Mesothelial cell of epicardium (in vitro differentiated cells): ENCODE measurements at regions not wholly inside any gene's neighbourhood (a gene's known extent, or its start where the extent isn't known, plus 50 kb on each side); places are given as distances from the start of the nearest gene placed in this dataset.
"Not testable (repeated sequence)": the region's sequence is repeated elsewhere in the genome, so short reads cannot be mapped to it uniquely, and the experiment has no call there.

Experiments used
- DNase-seq, 2 experiments: peaks; one replicate each; pipeline ENCODE4 v3.0.0; 2021; ENCODE audit warnings: low spot score in 2 of 2; ENCODE audit not compliant: unreplicated experiment in 2 of 2
- H3K27ac Mint-ChIP-seq: 2 replicates; pipeline ENCODE4 v1.8.0; 2021; ENCODE audit warnings: mixed read lengths
- H3K27me3 Mint-ChIP-seq: 2 replicates; pipeline ENCODE4 v1.8.0; 2021; ENCODE audit warnings: low read depth, mixed read lengths
- H3K36me3 Mint-ChIP-seq: 2 replicates; pipeline ENCODE4 v1.8.0; 2021; ENCODE audit warnings: mixed read lengths
- H3K4me1 Mint-ChIP-seq: 2 replicates; pipeline ENCODE4 v1.8.0; 2021; ENCODE audit warnings: mixed read lengths
- H3K4me3 Mint-ChIP-seq: 2 replicates; pipeline ENCODE4 v1.8.0; 2021; ENCODE audit warnings: mild to moderate bottlenecking, moderate library complexity, mixed read lengths
- H3K9me3 Mint-ChIP-seq: 2 replicates; pipeline ENCODE4 v1.8.0; 2021; ENCODE audit warnings: mixed read lengths
- CTCF ChIP-seq: fragments of 200-600 bp; sonication (generic); IDR thresholded peaks from one replicate; pipeline ENCODE4 v1.5.0; 2021; ENCODE audit warnings: antibody characterized with exemption; ENCODE audit not compliant: unreplicated experiment

- no peak for DNase-seq
- no peak overlapping the region for H3K27ac Mint-ChIP-seq
- peaks cover 6% of the 10 kb centered on the region for H3K27me3 Mint-ChIP-seq
- H3K4me3 Mint-ChIP-seq, result no peak overlapping the region
- H3K36me3 Mint-ChIP-seq, result no peaks in the 10 kb centered on the region
- no peaks in the 10 kb centered on the region for H3K4me1 Mint-ChIP-seq
- no peak for TF ChIP-seq CTCF
- peaks cover 9% of the 10 kb centered on the region for H3K9me3 Mint-ChIP-seq
These were observed 303.4 kb upstream of the NCKAP5 start for GRCh38 chr2:133871545-133872209.

- no peak for DNase-seq
- TF ChIP-seq CTCF, result no peak
- no peak overlapping the region for H3K27ac Mint-ChIP-seq
- H3K27me3 Mint-ChIP-seq, result peaks cover 61% of the 10 kb centered on the region
- no peak overlapping the region for H3K4me3 Mint-ChIP-seq
- H3K4me1 Mint-ChIP-seq, result no peaks in the 10 kb centered on the region
- H3K36me3 Mint-ChIP-seq, result no peaks in the 10 kb centered on the region
- peaks cover 5% of the 10 kb centered on the region for H3K9me3 Mint-ChIP-seq
These were observed 310.1 kb upstream of the NCKAP5 start for GRCh38 chr2:133878326-133878725.

- no peaks in the 10 kb centered on the region for H3K4me1 Mint-ChIP-seq
These were observed 311.4 kb upstream of the NCKAP5 start for GRCh38 chr2:133879703-133880102.

GRCh38 chr2:133882159-133882558 is 313.9 kb upstream of the NCKAP5 start:
- not testable (repeated sequence) for H3K9me3 Mint-ChIP-seq, DNase-seq, H3K36me3 Mint-ChIP-seq, H3K4me3 Mint-ChIP-seq, H3K27ac Mint-ChIP-seq
- peaks cover 15% of the 10 kb centered on the region for H3K4me1 Mint-ChIP-seq
- peaks cover 76% of the 10 kb centered on the region for H3K27me3 Mint-ChIP-seq

More at GRCh38 chr2:133879703-133880102, 311.4 kb upstream of the NCKAP5 start:
- Mint-ChIP-seq H3K36me3 (no peaks in the 10 kb centered on the region), H3K27me3 (peaks cover 73% of the 10 kb centered on the region), H3K9me3 (peaks cover 5% of the 10 kb centered on the region), H3K4me3 (no peak overlapping the region), H3K27ac (no peak overlapping the region)
- DNase-seq, result no peak
- no peak for TF ChIP-seq CTCF

- H3K27me3 Mint-ChIP-seq, result peaks cover 61% of the 10 kb centered on the region
- H3K4me1 Mint-ChIP-seq, result peaks cover 23% of the 10 kb centered on the region
- TF ChIP-seq CTCF, result no peak
- no peak for DNase-seq
- H3K36me3 Mint-ChIP-seq, result no peaks in the 10 kb centered on the region
- no peak overlapping the region for H3K4me3 Mint-ChIP-seq
- H3K27ac Mint-ChIP-seq, result no peak overlapping the region
- H3K9me3 Mint-ChIP-seq, result peaks cover 5% of the 10 kb centered on the region
These were observed 316.6 kb upstream of the NCKAP5 start for GRCh38 chr2:133884739-133885381.

GRCh38 chr2:133885847-133886246 is 317.6 kb upstream of the NCKAP5 start:
- H3K27me3 Mint-ChIP-seq, result peaks cover 57% of the 10 kb centered on the region
- DNase-seq, result no peak
- no peak overlapping the region for H3K4me3 Mint-ChIP-seq
- no peak overlapping the region for H3K27ac Mint-ChIP-seq
- H3K4me1 Mint-ChIP-seq, result peaks cover 23% of the 10 kb centered on the region
- peaks cover 5% of the 10 kb centered on the region for H3K9me3 Mint-ChIP-seq
- no peaks in the 10 kb centered on the region for H3K36me3 Mint-ChIP-seq
- no peak for TF ChIP-seq CTCF
